ENCODE measurements at regions not wholly inside any gene's neighbourhood (a gene's known extent, or its start where the extent isn't known, plus 50 kb on each side); places are given as distances from the start of the nearest gene placed in this dataset.
A peak's percentile ranks its signal among the peaks of the same experiment; 100 is the strongest.

GRCh38 chr2:125745514-125745913 is 910.4 kb upstream of the GYPC start:
- Mint-ChIP-seq H3K27me3 (ENCODE audit: insufficient read depth) (no peaks in the 10 kb centered on the region), H3K27ac (no peak overlapping the region)

GRCh38 chr2:125746321-125747164 is 909.4 kb upstream of the GYPC start:
- H3K9ac ChIP-seq (ENCODE audit: extremely low read depth, low read length, poor library complexity, severe bottlenecking), result no peak overlapping the region
- Mint-ChIP-seq H3K36me3 (ENCODE audit: low read depth) (no peaks in the 10 kb centered on the region), H3K27me3 (ENCODE audit: insufficient read depth) (no peaks in the 10 kb centered on the region), H3K4me3 (no peak overlapping the region), H3K4me1 (peaks cover 4% of the 10 kb centered on the region), H3K27ac (no peak overlapping the region), H3K9me3 (no peaks in the 10 kb centered on the region)
- no peaks in the 10 kb centered on the region for H3K36me3 ChIP-seq (ENCODE audit: control insufficient read depth, insufficient read depth, low read length)
- no peaks in the 10 kb centered on the region for H3K27me3 ChIP-seq (ENCODE audit: control insufficient read depth, insufficient read depth, low read length, poor library complexity, severe bottlenecking)
- no peak overlapping the region for H3K4me3 ChIP-seq (ENCODE audit: low read length)
- peak overlapping the region; percentile 33 for H3K27ac ChIP-seq (ENCODE audit: low read depth, low read length)
- no peaks in the 10 kb centered on the region for H3K9me3 ChIP-seq (ENCODE audit: control insufficient read depth, low read length)
- H3K4me1 ChIP-seq (ENCODE audit: control insufficient read depth, insufficient read depth, low read length), result no peaks in the 10 kb centered on the region
- no peak for DNase-seq
- 72 to 86% methylated on average over 3 to 4 of the region's 4 CpGs for whole genome bisulfite sequencing, 2 experiments (ENCODE audit: insufficient coverage in 1 of 2, insufficient read length in 1 of 2)
- TF ChIP-seq, protein P1, sequence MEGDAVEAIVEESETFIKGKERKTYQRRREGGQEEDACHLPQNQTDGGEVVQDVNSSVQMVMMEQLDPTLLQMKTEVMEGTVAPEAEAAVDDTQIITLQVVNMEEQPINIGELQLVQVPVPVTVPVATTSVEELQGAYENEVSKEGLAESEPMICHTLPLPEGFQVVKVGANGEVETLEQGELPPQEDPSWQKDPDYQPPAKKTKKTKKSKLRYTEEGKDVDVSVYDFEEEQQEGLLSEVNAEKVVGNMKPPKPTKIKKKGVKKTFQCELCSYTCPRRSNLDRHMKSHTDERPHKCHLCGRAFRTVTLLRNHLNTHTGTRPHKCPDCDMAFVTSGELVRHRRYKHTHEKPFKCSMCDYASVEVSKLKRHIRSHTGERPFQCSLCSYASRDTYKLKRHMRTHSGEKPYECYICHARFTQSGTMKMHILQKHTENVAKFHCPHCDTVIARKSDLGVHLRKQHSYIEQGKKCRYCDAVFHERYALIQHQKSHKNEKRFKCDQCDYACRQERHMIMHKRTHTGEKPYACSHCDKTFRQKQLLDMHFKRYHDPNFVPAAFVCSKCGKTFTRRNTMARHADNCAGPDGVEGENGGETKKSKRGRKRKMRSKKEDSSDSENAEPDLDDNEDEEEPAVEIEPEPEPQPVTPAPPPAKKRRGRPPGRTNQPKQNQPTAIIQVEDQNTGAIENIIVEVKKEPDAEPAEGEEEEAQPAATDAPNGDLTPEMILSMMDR (conservative IDR thresholded peaks at IDR 0.05), result no peak

More at GRCh38 chr2:125745514-125745913, 910.4 kb upstream of the GYPC start:
- no peak overlapping the region for H3K4me3 Mint-ChIP-seq
- WGBS, 2 experiments (ENCODE audit: insufficient coverage in 1 of 2, insufficient read length in 1 of 2), result 57 to 65% methylated on average over 4 of the region's 4 CpGs
- H3K4me3 ChIP-seq (ENCODE audit: low read length), result no peak overlapping the region
- peak; percentile 87 for DNase-seq
- H3K9me3 Mint-ChIP-seq, result no peaks in the 10 kb centered on the region
- no peaks in the 10 kb centered on the region for H3K36me3 Mint-ChIP-seq (ENCODE audit: low read depth)
- TF ChIP-seq, protein P1 (conservative IDR thresholded peaks at IDR 0.05), result peak; percentile 82
- no peaks in the 10 kb centered on the region for H3K27me3 ChIP-seq (ENCODE audit: control insufficient read depth, insufficient read depth, low read length, poor library complexity, severe bottlenecking)
- H3K9ac ChIP-seq (ENCODE audit: extremely low read depth, low read length, poor library complexity, severe bottlenecking), result no peak overlapping the region
- H3K4me1 Mint-ChIP-seq, result peaks cover 4% of the 10 kb centered on the region
- H3K27ac ChIP-seq (ENCODE audit: low read depth, low read length), result peak overlapping the region; percentile 16
- no peaks in the 10 kb centered on the region for H3K36me3 ChIP-seq (ENCODE audit: control insufficient read depth, insufficient read depth, low read length)
- no peaks in the 10 kb centered on the region for H3K4me1 ChIP-seq (ENCODE audit: control insufficient read depth, insufficient read depth, low read length)
- H3K9me3 ChIP-seq (ENCODE audit: control insufficient read depth, low read length), result no peaks in the 10 kb centered on the region

DNA sequence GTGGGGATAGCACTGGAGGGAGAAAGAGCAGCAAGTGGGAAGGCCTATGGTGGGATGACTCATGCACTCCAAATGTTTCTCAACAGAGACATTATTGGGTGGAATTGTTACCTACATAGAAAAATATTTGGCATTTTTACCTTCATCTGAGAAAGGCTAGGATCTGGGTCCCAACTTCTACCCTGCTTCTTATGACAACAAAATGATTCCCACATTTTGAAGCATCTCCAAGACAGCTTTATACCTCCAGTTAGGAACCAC is 908.9 kb upstream of the GYPC start:
- no peak overlapping the region for H3K9ac ChIP-seq (ENCODE audit: extremely low read depth, low read length, poor library complexity, severe bottlenecking)

More for the DNA sequence above, 908.9 kb upstream of the GYPC start:
- Histone ChIP-seq H3K36me3 (ENCODE audit: control insufficient read depth, insufficient read depth, low read length) (no peaks in the 10 kb centered on the region), H3K4me1 (ENCODE audit: control insufficient read depth, insufficient read depth, low read length) (no peaks in the 10 kb centered on the region), H3K4me3 (ENCODE audit: low read length) (no peak overlapping the region), H3K27ac (ENCODE audit: low read depth, low read length) (no peak overlapping the region), H3K27me3 (ENCODE audit: control insufficient read depth, insufficient read depth, low read length, poor library complexity, severe bottlenecking) (no peaks in the 10 kb centered on the region), H3K9me3 (ENCODE audit: control insufficient read depth, low read length) (no peaks in the 10 kb centered on the region)
- no peak for DNase-seq
- Mint-ChIP-seq H3K27ac (no peak overlapping the region), H3K4me1 (peaks cover 4% of the 10 kb centered on the region), H3K36me3 (ENCODE audit: low read depth) (no peaks in the 10 kb centered on the region), H3K9me3 (no peaks in the 10 kb centered on the region), H3K27me3 (ENCODE audit: insufficient read depth) (no peaks in the 10 kb centered on the region), H3K4me3 (no peak overlapping the region)
- TF ChIP-seq, protein P1 (conservative IDR thresholded peaks at IDR 0.05), result no peak
